Glomerular visceral epithelial cell (primary cell): ENCODE measurements at regions not wholly inside any gene's neighbourhood (a gene's known extent, or its start where the extent isn't known, plus 50 kb on each side); places are given as distances from the start of the nearest gene placed in this dataset.
"Not testable (repeated sequence)": the region's sequence is repeated elsewhere in the genome, so short reads cannot be mapped to it uniquely, and the experiment has no call there.

Experiments used
- DNase-seq: peaks from one replicate; pipeline ENCODE4 v3.0.0-alpha.2; 2016; ENCODE audit errors: extremely low spot score

DNA sequence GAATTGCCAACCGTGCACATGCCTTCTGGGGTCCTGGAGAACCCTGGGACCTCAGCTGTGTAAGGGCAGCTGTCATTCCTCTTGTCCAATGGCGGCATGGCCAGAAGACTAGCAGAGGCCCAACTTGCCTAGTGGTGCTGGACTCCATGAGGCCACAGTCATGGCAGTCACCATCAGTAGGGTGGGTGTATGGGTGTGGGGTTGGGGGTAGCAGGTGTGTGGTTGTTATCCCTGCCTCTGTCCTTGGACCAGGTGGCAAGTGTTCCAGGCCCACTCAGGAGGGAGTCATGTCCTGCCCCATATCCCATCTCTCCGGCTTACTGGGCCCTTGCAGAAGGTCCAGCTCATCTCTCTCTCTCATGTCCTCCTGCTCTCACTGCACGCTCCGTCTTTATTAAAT lies 1596.2 kb downstream of the MRPL39 start:
- no peak for DNase-seq

DNA sequence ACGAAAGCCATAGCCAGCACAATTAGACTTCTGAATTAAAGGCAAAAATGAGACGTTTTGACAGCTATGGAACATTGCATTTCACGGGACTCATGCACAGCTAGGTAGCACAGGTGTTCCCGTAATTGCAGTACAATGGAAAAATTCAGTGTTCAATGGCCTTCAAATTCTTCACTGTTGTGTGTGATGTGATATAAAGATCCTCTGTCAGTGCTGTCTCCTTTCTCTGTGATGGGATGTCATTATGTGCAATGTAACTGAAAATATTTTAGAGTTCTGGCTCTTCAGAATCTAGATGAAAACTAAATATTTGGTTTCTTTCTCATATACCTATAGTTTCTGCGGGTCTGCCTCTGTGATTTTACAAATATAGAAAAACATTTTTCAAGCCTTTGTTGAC lies 1599.7 kb downstream of the MRPL39 start:
- no peak for DNase-seq

DNA sequence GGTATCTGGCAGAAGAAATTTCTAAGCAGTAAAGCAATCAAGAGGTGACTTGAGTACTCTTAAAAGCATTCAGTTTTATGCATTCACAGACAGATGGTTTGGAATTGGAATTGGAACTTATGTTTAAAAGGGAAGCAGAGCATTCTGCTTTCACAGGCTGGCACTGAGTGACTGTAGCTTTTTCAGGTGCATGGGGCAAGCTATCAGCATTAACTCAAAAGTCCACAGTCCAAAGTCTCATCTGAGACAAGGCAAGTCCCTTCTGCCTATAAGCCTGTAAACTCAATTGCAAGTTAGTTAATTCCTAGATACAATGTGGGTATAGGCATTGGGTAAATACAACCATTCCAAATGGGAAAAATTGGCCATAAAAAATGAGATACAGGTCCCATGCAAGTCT lies 1620.3 kb downstream of the MRPL39 start:
- DNase-seq: no peak

DNA sequence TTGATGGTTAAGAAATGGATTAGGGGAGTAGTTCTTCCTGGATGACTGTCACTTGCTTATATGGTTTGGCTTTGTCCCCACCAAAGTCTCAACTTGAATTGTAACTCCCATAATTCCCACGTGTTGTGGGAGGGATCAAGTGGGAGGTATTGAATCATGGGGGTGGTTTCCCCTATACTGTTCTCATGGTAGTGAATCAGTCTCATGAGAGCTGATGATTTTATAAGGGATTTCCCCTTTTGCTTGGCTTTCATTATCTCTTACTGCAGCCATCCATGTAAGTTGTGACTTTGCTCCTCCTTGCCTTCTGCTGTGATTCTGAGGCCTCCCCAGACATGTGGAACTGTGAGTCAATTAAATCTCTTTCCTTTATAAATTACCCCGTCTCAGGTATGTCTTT lies 1621.1 kb downstream of the MRPL39 start:
- DNase-seq: no peak

DNA sequence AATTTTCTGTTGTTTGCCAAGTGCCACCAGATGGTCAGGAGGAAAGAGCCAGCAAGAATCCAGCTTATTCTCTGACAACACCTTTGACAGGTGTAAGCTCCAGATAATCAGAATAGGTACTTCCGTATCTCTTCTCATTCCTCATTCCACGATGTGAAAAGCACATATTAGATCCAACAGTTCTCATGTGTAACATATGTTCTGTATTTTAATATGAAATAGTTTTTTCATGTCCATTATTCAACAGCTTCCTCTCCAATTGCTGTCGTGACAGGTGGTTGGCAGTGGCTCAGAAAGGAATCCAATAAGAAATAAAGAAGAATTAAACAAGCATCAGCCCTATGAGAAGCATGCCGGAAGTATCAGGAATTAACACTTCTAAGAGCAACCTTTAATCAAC lies 1624.7 kb downstream of the MRPL39 start:
- DNase-seq: no peak

DNA sequence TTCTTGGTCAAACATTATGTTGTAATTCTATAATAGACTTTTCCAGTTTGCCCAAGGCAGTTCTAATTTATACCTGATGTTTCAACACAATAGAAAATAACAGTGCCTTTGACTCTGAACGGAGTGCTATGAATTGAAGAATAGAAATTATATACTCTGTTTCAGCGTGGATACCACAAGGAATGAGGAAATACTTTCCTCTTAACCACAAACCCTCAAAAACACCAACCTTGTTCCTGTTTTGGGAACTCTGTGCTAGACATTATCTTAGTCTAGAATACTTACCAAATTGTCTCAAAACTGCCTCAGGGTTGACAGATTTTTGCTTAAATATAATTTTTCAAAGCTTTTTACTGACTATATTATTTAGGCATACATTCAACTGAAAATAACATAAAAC lies 1629.3 kb downstream of the MRPL39 start:
- DNase-seq: peak; percentile 10

DNA sequence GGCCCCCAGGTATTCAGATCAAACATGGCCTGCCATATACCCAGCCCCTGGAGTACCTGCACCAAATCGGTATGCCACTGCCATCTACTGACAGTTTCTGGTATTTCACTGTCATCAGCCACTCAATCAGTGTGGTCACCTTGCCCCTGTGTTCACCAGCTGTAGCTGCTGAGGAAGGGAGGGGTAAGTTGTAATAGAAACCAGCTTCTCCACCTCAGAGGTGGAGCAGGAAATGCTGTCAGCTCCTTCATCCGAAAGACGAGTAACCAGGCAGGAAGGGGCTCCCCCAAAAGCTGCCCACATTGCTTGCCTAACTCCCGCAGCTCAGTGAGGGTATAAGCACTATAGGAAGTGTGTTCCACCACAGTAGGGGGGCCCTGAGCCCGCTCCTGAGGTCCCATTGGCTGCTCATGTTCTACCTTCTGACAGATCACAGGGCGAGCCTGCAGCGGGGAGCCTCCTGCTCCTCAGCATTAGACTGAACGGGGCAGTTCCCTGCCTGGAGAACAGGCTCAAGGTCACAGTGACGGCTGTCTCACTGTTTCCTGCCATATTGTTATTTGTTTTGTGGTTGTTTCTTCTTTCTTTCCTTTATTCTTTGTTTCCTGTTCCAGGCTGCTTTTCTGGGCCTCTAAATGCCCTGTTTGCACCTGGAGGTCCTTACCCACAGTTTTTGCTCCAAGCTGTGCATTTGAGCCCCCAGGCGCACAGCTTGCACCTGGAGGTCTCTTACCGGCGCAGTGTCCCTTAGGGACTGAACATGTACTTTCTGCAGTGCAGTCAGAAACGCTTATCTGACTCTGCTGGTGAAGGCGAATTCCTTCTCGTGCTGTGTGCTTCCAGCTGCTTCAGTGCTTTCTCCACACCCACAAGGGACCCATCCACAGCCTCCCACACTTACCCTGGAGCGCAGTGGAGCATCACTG lies 1638.3 kb downstream of the MRPL39 start:
- DNase-seq: peak; percentile 54

DNA sequence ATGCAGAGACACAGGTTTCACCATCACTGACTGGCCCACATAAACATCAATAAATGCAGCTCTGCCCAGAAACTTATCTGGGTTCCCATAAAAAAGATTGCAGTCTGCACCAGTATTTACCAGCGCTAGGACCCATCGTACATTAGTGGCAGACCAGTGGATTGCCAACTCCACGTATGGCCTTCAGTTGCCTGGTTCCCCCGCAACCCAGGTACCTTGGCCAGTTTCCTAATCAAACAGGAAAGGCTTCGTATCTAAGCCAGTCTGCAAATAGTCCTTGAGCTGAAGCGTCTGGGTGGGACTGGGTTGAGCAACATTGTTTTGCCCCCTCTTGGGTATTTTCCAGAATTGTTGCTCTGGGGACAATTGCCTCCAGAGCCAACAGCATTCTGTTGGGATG lies 1639.3 kb downstream of the MRPL39 start:
- no peak for DNase-seq

DNA sequence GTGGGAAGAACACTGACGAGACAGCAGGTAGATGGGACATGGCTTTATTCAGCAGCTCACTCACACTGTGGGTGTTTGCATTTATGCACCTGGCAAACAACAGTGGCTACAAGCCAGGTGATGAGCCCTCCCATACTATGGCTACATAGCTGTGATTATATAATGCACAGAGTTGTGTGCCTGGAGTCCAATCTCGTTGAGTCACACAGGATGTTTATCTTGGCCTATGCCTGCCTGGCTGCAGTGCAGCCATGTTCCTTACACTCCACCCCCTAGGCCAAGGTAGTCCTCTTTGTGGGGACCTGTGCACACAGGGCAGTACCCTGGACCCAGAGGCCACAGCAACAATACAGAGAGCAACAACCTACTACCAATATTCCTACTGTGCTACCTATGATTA lies 1643.8 kb downstream of the MRPL39 start:
- no peak for DNase-seq

DNA sequence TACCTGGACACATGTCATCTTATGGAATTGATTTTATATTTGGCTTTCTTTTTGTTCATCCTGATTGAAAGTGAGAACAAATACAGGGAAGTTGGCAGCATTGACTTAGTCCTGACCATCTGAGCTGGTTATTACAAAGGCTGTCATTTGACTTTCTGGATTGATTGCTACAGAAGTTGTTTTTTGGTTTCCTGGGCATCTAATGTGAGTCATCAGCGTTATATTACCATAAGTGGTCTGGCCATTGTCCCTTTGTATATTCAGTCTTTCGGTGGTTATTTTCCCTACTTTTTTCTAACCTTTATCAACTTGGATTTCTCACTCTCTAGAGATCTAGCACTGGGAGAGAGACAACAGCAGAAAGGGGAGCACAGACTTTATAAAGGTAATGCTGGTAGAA lies 1646.5 kb downstream of the MRPL39 start:
- no peak for DNase-seq

DNA sequence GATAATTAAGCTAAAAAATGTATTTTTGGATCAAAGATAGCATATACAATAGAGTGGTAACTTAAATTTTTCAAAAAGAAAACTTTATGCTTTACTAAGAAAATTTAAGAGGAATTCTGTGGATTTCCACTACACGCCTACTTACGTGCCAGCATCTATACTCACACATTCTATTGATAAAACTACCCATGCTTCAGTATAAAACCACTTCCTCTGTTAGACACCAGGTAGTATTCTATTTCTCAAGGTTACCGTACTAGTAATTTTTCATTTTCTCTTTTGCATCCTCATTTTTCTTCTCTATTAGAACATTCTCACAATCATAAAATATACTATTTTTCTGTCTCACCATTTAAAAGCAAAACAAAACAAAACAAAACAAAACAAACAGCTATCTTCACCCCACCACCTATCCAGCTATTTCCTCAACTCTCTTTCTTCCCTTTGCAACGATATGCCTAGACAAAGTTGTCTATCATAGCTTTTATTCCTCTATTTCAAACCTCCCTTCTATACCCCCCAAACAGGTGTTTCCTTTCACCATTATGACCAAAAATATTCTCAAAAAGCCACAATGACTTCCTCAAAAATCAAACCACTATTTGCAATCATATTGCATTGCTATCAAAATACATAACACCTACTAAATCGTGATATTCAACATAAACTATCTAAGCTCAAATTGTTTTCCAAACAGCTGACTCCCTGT lies 1652.0 kb downstream of the MRPL39 start:
- DNase-seq: no peak

DNA sequence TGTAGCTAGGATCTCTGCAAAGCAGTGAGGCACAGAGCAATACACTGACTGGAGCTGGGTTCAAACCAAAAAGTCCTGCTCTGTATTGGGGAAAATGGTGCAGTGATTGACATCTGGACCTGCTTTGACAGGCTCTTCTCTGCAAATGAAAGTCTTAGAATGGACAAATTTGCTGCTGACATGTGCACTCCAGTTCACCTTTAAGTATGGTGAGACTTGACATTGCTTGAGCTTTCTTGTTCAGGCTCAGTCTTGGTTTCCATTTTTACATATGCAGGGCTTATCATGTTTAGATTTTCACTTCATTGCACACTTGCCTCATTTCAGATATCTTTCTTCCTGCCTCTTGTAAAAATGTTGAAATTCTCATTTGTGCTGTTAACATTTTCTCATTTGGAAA lies 1655.0 kb downstream of the MRPL39 start:
- no peak for DNase-seq

DNA sequence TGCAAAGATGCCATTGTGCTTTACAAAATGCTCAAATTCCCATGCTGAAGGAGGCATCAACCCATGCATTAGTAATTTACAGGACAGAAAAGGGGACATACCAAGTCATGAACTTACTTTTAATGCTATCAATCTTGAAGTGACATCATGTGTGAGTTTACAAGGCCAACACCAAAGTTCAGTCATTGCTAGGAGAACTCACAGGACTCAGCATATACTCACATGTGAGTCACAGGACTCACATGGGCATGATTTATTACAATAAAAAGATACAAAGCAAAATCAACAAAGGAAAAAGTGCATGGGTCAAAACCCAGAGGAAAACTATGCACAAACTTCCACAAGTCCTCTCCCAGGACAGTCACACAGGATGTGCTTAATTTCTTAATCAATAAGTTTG lies 1656.0 kb downstream of the MRPL39 start:
- DNase-seq: no peak

DNA sequence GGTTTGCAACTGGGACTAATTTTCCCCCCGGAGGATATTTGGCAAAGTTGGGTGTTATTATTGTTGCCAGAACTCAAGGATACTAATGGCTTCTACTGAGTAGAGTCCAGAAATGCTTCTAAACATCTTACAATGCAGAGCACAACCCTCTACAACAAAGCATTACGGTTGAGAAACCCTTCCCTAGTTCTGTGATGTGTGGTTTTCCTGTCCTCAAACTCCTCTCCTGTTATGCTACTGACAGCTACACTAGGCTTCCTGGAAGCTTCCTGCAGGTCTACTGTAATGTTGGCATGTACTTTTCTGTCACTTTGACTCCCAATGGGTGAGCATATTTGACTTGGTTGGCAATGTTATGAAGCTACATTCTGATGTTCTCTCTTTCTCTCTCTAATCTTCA lies 1656.9 kb downstream of the MRPL39 start:
- DNase-seq: no peak

DNA sequence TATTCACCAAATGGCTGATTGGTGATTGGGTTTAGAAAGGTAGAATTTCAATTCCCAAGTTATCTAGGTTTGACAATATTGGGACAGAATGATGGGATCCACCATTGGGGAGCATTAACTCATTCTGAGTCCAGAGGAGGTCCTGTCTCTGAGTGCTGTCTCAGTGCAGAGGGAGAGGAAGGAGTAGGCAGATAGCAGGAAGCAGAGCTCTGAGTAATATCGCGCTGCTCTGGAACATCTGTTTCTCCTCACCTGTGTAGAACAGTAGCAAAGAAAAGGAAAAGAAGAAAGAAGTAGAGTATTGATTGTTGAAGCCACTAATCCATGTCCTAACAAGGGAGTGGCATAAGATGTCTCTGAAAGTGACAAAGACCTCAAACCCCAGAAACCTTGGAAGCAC lies 1657.8 kb downstream of the MRPL39 start:
- no peak for DNase-seq

DNA sequence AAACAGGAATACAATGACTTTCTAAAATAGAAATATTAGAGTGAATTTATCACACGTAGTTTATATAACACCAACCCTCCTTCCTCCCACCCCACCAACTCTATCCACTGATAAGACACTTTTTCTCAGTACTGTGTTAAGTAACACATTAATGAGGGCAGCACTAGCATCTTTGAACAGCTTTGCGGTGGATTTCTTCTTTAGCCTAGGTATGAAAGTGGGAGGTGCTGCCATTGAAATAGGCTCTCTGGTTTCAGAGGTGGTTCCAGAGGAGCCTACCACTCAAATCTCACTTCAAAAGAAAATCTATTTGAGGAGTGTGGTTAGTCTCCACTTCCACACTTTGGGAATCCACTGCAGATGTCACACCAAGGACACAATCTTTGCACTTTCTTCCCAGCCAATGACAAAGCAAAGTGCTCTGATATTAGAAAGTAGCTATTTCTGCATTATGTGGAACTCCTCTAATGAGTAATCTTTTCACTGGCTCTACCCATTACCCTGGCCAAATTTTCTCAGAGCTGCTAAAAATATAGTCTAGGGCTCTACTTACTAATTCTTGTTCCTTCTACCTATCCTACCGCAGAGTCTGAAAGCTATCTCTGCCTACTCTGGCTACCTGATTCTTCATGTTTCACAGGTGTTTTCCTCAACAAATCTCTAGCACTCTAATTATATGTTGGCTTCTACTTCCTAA lies 1667.8 kb downstream of the MRPL39 start:
- no peak for DNase-seq

DNA sequence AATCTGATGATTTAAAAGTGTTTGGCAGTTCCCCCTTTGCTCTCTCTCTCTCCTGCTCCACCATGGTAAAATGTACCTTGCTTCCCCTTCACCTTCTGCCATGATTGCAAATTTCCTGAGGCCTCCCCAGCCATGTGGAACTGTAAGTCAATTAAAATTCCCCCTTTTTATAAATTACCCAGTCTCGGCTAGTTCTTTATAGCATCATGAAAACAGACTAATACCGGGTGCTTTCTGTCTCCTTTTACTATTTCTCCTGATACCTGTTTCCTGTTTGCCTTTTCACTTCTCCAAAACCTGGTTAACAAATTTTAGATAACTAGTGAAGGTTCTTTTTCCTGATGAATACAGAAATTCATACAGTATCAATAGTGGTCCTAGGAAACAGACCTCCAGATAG lies 1670.3 kb downstream of the MRPL39 start:
- DNase-seq: no peak

DNA sequence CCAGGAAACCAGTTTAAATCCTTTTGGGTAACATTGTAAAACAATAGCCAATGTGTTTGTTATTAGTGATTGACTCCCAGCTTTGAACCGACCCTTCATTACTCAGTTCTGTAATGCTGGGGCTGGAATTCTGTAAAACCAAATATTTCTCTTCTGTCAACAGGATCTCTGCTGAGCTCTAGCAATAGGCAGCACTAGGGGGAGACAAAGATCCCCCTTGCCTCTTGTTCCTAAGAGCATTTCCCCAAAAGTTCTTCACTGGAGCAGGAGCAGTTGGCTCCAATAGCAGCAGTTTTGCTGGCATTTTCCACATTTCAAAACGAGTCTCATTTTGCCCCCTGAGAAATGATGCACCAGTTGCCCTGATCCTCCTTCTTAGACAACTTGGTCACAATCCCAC lies 1671.1 kb downstream of the MRPL39 start:
- no peak for DNase-seq

DNA sequence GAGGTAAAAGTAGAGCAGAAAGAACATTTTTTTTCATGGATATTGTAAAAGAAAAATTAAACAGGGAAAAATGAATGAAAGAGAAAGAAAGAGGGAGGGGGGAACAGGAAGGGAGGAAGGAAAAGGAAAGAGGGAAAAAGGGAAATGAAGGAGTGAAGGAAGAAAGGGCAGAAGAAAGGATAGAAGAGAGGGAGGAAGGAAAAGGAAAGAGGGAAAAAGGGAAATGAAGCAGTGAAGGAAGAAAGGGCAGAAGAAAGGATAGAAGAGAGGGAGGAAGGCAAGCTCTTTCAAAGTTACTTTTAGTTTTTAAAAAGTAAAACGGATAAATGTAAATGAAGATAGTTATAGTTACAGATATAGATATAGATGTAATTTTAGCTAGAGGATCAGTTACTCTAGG lies 1676.7 kb downstream of the MRPL39 start:
- DNase-seq: no peak

DNA sequence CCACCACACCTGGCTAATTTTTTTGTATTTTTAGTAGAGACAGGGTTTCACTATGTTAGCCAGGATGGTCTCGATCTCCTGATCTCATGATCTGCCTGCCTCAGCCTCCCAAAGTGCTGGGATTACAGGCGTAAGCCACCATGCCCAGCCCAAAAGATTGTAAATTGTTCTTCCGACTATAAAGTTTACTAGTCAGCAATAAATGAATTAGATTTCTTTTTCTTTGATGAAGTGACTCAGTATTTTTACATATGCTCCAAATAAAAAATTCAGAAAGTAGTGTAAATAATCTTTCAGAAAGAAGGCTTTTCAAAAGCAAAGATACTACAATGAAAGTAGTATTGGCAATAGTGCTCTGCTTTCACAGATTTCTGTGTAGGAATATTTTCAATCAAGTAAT lies 1680.9 kb downstream of the MRPL39 start:
- not testable (repeated sequence) for DNase-seq

DNA sequence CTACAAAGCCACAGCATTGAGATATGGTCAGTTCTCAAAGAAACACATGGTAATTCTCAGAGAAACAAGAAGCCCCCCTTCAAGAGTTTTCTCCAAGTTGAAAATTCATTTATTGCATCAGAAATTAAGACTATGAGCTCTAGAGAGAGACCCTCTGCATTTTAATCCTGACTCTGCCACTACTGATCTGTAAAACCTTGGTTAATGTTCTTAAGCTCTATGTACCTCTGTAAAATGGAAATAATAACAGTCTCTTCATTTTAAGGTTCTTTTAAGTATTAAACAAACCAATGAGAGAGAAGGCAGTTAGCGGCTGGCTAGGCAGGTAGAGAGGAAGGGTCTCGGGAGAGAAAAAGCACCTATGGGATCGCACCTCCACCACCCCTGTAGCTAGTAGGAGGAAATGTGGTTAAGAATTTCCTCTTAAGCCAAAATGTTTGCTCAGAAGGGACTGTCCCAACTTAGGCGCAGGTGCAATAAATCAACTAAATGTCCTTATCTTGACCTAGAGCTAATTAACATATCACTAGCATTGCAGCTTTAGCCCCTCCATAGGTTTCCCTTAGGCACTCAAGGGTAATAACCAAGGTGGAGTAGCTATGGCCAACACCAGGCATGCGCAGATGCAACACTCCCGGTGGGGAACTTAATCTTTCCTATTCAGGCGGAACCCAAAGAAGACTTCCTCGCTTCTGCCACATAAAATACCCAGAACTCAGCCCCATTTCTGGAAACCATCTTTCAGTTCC lies 1685.4 kb downstream of the MRPL39 start:
- DNase-seq: no peak

DNA sequence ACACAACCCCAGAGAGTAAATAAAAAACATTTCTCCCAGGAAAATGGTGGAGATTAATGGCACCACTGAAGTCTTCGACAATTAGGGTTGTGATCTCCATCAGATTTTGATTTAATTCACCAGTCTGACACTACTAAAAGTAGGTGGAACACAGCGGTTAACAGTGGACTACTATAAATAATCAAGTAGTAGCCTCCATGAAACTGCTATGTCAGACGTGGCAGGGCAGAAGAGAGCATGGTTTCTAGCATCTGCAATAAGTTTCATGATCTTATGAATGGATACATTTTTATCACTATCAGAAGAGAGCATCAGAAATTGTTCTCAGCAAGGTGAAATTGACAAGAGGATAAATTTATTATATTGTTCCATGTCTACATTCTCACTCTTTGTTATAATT lies 1706.6 kb downstream of the MRPL39 start:
- no peak for DNase-seq
